LNCaP clone FGC (cell line): ENCODE measurements at regions not wholly inside any gene's neighbourhood (a gene's known extent, or its start where the extent isn't known, plus 50 kb on each side); places are given as distances from the start of the nearest gene placed in this dataset.
A peak's percentile ranks its signal among the peaks of the same experiment; 100 is the strongest.

Experiments
- DNase-seq: peaks from one replicate; pipeline ENCODE4 v3.0.0-alpha.2; 2011; ENCODE audit warnings: low read depth
- H3K4me3 ChIP-seq: 2 replicates; pipeline ENCODE4 v1.5.1; 2011; ENCODE audit warnings: mild to moderate bottlenecking, low read depth, low read length, control low read depth
- CTCF ChIP-seq: IDR thresholded peaks from 2 replicates; pipeline ENCODE4 v1.5.1; 2012; ENCODE audit warnings: mild to moderate bottlenecking; ENCODE audit not compliant: control insufficient read depth, insufficient read depth; ENCODE audit errors: extremely low read depth

GRCh38 chr2:103153580-103154284 lies 391.9 kb downstream of the TMEM182 start:
- no peak for DNase-seq
- H3K4me3 ChIP-seq, result no peak overlapping the region
- no peak for TF ChIP-seq CTCF

- TF ChIP-seq CTCF, result no peak
- no peak overlapping the region for H3K4me3 ChIP-seq
- DNase-seq, result no peak
These were observed 393.5 kb downstream of the TMEM182 start for GRCh38 chr2:103155308-103155707.

- no peak overlapping the region for H3K4me3 ChIP-seq
- no peak for DNase-seq
- no peak for TF ChIP-seq CTCF
These were observed 397.2 kb downstream of the TMEM182 start for GRCh38 chr2:103159018-103159417.

GRCh38 chr2:103161456-103162289 lies 399.8 kb downstream of the TMEM182 start:
- H3K4me3 ChIP-seq, result no peak overlapping the region
- DNase-seq, result peak; percentile 28
- TF ChIP-seq CTCF, result peak; percentile 89

GRCh38 chr2:103164748-103165147 lies 402.9 kb downstream of the TMEM182 start:
- H3K4me3 ChIP-seq, result no peak overlapping the region
- TF ChIP-seq CTCF, result no peak
- DNase-seq, result no peak

- DNase-seq, result no peak
- no peak overlapping the region for H3K4me3 ChIP-seq
- TF ChIP-seq CTCF, result no peak
These were observed 404.0 kb downstream of the TMEM182 start for GRCh38 chr2:103165836-103166235.
